ENCODE measurements at regions not wholly inside any gene's neighbourhood (a gene's known extent, or its start where the extent isn't known, plus 50 kb on each side); places are given as distances from the start of the nearest gene placed in this dataset.

DNA sequence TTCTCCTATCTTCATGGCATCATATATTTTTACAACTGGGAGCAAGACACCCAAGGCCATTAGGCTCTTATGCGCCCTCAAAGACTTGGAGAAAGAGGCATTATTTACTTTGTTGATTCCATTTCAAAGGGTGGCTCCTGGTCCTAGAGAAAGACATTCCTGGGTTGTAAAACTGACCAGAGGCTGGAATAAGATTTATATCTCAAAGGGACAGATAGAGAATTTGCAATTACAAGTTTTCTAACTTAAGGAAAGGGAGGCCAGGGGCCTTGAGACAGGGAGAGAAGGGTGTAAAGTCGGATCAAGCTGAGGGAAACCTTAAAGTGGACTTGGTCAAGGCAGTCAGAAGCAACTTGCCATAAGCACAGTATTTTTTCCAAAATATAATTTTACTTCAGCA is 1086.0 kb downstream of the SORCS3 start:
- Histone ChIP-seq H4K20me1 (ENCODE audit: insufficient read depth, low read length) (no peaks in the 10 kb centered on the region), H3K79me2 (ENCODE audit: insufficient read depth, low read depth, low read length) (no peaks in the 10 kb centered on the region), H3K36me3 (ENCODE audit: insufficient read depth, low read length) (no peaks in the 10 kb centered on the region), H3K9me3 (ENCODE audit: low read length) (no peaks in the 10 kb centered on the region), H3K4me3 (ENCODE audit: low read depth, low read length, poor library complexity, severe bottlenecking) (no peak overlapping the region), H3K4me2 (ENCODE audit: low read length) (no peak overlapping the region), H3K4me1 (ENCODE audit: insufficient read depth, low read length, poor library complexity, severe bottlenecking) (no peaks in the 10 kb centered on the region), H3K9me2 (ENCODE audit: insufficient read depth, low read length) (no peaks in the 10 kb centered on the region), H2AFZ (ENCODE audit: low read length) (no peak overlapping the region), H3K27ac (ENCODE audit: low read depth, low read length, poor library complexity, severe bottlenecking) (no peak overlapping the region)
- BruUV-seq (replicated peaks): no TSS peak
- TF ChIP-seq CTCF (conservative IDR thresholded peaks at IDR 0.05; ENCODE audit: low read length) (no peak), EZH2phosphoT487 (IDR thresholded peaks at IDR 0.05; ENCODE audit: borderline replicate concordance, low read depth, low read length) (no peak)
- POLR2A ChIA-PET: no interaction called here
- CTCF ChIA-PET (ENCODE audit: unreplicated experiment): no interaction called here
- DNase-seq (ENCODE audit: low spot score): no peak
- intact Hi-C loops (cut with micrococcal nuclease; ENCODE audit: unreplicated experiment): no loop called here

DNA sequence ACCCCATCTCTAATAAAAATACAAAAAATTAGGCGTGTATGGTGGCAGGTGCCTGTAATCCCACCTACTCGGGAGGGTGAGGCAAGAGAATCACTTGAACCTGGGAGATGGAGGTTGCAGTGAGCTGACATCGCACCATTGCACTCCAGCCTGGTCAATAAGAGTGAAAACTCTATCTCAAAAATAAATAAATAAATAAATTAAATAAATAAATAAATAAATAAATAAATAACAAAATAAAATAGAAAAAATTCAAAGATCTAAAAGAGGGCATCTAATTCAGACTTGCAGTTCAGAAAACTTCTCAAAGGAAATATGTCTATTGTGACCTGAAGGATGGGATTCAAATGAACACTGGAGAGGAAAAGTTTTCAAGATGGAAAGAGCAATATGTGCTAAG is 1085.1 kb downstream of the SORCS3 start:
- H2AFZ ChIP-seq (ENCODE audit: low read length): no peak overlapping the region
- DNase-seq (ENCODE audit: low spot score): no peak
- H3K4me1 ChIP-seq (ENCODE audit: insufficient read depth, low read length, poor library complexity, severe bottlenecking): no peaks in the 10 kb centered on the region
- H3K9me2 ChIP-seq (ENCODE audit: insufficient read depth, low read length): no peaks in the 10 kb centered on the region
- no peak overlapping the region for H3K27ac ChIP-seq (ENCODE audit: low read depth, low read length, poor library complexity, severe bottlenecking)
- no peaks in the 10 kb centered on the region for H3K9me3 ChIP-seq (ENCODE audit: low read length)
- ChIA-PET CTCF (ENCODE audit: unreplicated experiment) (no interaction called here), POLR2A (no interaction called here)
- H3K79me2 ChIP-seq (ENCODE audit: insufficient read depth, low read depth, low read length): no peaks in the 10 kb centered on the region
- H3K4me3 ChIP-seq (ENCODE audit: low read depth, low read length, poor library complexity, severe bottlenecking): no peak overlapping the region
- no peaks in the 10 kb centered on the region for H3K36me3 ChIP-seq (ENCODE audit: insufficient read depth, low read length)
- BruUV-seq (replicated peaks): no TSS peak
- no peak for TF ChIP-seq EZH2phosphoT487 (IDR thresholded peaks at IDR 0.05; ENCODE audit: borderline replicate concordance, low read depth, low read length)
- TF ChIP-seq CTCF (conservative IDR thresholded peaks at IDR 0.05; ENCODE audit: low read length): no peak
- intact Hi-C loops (cut with micrococcal nuclease; ENCODE audit: unreplicated experiment): no loop called here
- H4K20me1 ChIP-seq (ENCODE audit: insufficient read depth, low read length): no peaks in the 10 kb centered on the region
- no peak overlapping the region for H3K4me2 ChIP-seq (ENCODE audit: low read length)

DNA sequence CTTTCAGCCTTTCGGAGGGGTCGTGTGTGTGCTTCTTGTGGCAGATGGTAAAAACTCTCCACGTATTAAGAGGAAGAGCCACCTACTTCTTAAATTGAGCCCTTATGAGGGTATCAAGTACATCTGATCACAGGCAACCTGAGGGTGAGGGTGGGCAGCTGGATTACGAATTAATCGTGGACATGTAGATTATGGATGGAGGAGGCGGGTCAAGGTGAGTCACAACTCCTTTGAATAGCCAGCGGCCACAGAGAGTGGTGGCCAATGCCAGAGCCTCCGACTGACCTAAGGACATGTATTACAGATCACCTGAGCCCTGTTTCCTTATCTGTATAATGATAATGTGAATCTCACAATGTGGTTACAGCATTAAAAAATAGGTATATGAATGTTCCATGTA is 1083.9 kb downstream of the SORCS3 start:
- no peak overlapping the region for H2AFZ ChIP-seq (ENCODE audit: low read length)
- intact Hi-C loops (cut with micrococcal nuclease; ENCODE audit: unreplicated experiment): no loop called here

More for the DNA sequence above, 1083.9 kb downstream of the SORCS3 start:
- DNase-seq (ENCODE audit: low spot score): no peak
- Histone ChIP-seq H3K4me2 (ENCODE audit: low read length) (no peak overlapping the region), H3K79me2 (ENCODE audit: insufficient read depth, low read depth, low read length) (no peaks in the 10 kb centered on the region), H3K9me2 (ENCODE audit: insufficient read depth, low read length) (no peaks in the 10 kb centered on the region), H4K20me1 (ENCODE audit: insufficient read depth, low read length) (no peaks in the 10 kb centered on the region), H3K4me3 (ENCODE audit: low read depth, low read length, poor library complexity, severe bottlenecking) (no peak overlapping the region), H3K9me3 (ENCODE audit: low read length) (no peaks in the 10 kb centered on the region), H3K4me1 (ENCODE audit: insufficient read depth, low read length, poor library complexity, severe bottlenecking) (no peaks in the 10 kb centered on the region), H3K27ac (ENCODE audit: low read depth, low read length, poor library complexity, severe bottlenecking) (no peak overlapping the region), H3K36me3 (ENCODE audit: insufficient read depth, low read length) (no peaks in the 10 kb centered on the region)
- CTCF ChIA-PET (ENCODE audit: unreplicated experiment): no interaction called here
- POLR2A ChIA-PET: no interaction called here
- no TSS peak for BruUV-seq (replicated peaks)
- TF ChIP-seq CTCF (conservative IDR thresholded peaks at IDR 0.05; ENCODE audit: low read length) (no peak), EZH2phosphoT487 (IDR thresholded peaks at IDR 0.05; ENCODE audit: borderline replicate concordance, low read depth, low read length) (no peak)
